Activated naive CD4-positive, alpha-beta T cell treated with anti-CD3 and anti-CD28 coated beads, Interleukin-2, amount 50 U/mL, for 72 hours (primary cell): ENCODE measurements at regions not wholly inside any gene's neighbourhood (a gene's known extent, or its start where the extent isn't known, plus 50 kb on each side); places are given as distances from the start of the nearest gene placed in this dataset.

Source experiments
- ATAC-seq, 2 donors: fragments of 150-1000 bp; cut with Tn5 transposase; 2 replicates each; pipeline ENCODE4 v1.10.0; 2021; ENCODE audit warnings: mild to moderate bottlenecking in 2 of 2, moderate library complexity in 2 of 2
- DNase-seq, 2 donors: peaks; one replicate each; pipeline ENCODE4 v3.0.0; 2021 to 2022; ENCODE audit warnings: low spot score in 2 of 2
- H3K27ac Mint-ChIP-seq, 2 donors: one replicate each; pipeline ENCODE4 v1.8.0; 2022; ENCODE audit warnings: mild to moderate bottlenecking in 2 of 2, mixed read lengths in 2 of 2
- H3K36me3 Mint-ChIP-seq, 2 donors: one replicate each; pipeline ENCODE4 v1.8.0; 2022; ENCODE audit warnings: mixed read lengths in 2 of 2
- H3K9me3 Mint-ChIP-seq, 2 donors: one replicate each; pipeline ENCODE4 v1.8.0; 2022; ENCODE audit warnings: mixed read lengths in 2 of 2

DNA sequence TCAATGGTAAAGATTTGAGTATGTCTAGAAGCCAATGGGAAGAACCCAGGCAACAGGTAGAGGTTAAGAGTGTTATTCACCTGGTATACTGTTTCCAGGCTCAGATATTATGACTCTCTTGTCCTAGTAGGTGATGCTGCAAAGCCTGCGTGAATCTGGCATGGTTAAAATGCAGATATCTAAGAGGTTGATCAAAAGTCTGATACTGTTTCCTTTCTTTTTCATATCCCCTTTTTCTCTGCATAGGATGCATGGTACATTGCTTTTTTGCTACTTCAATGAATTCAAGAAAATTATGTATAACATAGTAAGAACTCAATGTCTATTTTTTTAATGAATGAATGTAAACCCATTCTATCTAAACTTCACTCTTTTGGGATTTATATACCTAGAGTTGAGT lies 284.3 kb upstream of the KHDRBS2 start:
- DNase-seq, result no peak
- H3K9me3 Mint-ChIP-seq, result peaks cover 12 to 17% of the 10 kb centered on the region in 2 donors
- no peaks in the 10 kb centered on the region for H3K36me3 Mint-ChIP-seq
- H3K27ac Mint-ChIP-seq, result no peak overlapping the region
- no peak for ATAC-seq

GRCh38 chr6:62541502-62541901 lies 255.5 kb upstream of the KHDRBS2 start:
- ATAC-seq (no peak), DNase-seq (no peak)
- Mint-ChIP-seq H3K9me3 (peaks cover 11 to 23% of the 10 kb centered on the region in 2 donors), H3K27ac (no peak overlapping the region), H3K36me3 (no peaks in the 10 kb centered on the region)

DNA sequence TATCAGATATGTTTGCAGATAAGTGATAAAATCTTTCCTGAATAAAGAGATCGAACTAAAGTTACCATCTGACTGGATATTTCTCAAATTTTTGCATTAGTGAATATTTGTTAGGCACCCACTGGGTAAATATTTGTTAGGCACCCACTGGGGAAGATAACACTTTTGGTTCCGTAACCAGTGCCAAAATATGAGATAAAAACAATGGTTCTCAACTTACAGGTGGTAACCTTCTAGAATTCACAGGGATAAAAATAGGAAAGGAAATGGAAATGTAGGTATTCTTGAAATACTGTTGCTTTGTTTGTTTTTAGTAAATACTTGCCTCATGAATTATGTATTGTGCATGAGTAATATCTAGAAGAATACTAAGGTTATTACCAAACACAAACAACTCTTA lies 245.0 kb upstream of the KHDRBS2 start:
- H3K36me3 Mint-ChIP-seq, result no peaks in the 10 kb centered on the region
- peaks cover 13 to 17% of the 10 kb centered on the region in 2 donors for H3K9me3 Mint-ChIP-seq
- DNase-seq (no peak), ATAC-seq (no peak)
- no peak overlapping the region for H3K27ac Mint-ChIP-seq

DNA sequence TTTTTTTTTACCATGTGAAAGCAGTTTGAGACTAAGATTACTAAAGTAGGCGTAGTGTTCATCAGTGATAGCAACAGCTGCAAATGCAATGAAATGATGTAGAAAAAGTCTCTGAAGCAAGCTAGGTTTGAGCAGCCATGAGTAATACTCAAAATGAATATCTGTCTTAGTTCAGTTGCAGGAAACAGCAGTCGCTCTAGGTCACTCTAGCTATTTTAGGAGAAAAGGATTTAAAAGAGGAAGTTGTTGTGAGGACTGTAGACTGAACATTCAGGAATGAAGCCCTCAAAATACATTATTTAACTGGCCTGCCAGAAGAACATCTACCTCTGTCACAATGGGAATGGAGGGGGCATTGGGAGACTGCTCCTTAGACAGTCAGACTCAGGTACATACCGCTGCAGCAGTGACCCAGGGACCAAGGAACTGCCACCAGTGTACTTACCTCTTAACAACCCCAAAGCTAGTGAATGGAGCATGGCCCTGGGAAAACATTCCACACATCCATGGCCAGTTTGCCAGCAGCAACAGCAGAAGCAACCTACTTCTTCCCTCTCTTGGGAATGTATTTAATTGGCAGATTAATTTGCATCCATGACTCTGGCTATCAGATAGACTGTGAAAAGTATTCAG lies 243.0 kb upstream of the KHDRBS2 start:
- ATAC-seq, result no peak
- no peaks in the 10 kb centered on the region for H3K36me3 Mint-ChIP-seq
- DNase-seq, result no peak
- peaks cover 18 to 24% of the 10 kb centered on the region in 2 donors for H3K9me3 Mint-ChIP-seq
- no peak overlapping the region for H3K27ac Mint-ChIP-seq

DNA sequence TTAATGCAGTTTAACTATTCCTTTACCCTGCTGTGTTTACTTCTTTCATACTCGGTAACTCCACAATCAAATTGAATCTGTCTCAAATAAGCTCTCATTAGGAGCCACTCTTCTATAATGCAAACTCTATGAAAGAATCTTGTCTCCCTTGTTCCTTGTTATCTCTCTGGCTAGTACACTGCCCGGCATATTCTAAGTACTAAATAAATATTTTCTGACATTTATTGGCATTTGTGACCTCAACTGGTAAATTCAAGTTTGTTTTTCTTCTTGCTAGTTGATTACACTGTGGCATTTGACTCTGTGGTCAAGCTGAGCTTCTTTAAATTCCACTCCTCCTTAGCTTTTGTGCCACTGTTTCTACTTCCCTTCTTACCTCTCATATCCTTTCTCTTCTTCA lies 237.6 kb upstream of the KHDRBS2 start:
- no peaks in the 10 kb centered on the region for H3K36me3 Mint-ChIP-seq
- ATAC-seq, result no peak
- DNase-seq, result no peak
- H3K9me3 Mint-ChIP-seq, result peaks cover 20 to 33% of the 10 kb centered on the region in 2 donors
- H3K27ac Mint-ChIP-seq, result no peak overlapping the region

- DNase-seq (no peak), ATAC-seq (no peak)
- H3K36me3 Mint-ChIP-seq, result no peaks in the 10 kb centered on the region
- peaks cover 15 to 18% of the 10 kb centered on the region in 2 donors for H3K9me3 Mint-ChIP-seq
- no peak overlapping the region for H3K27ac Mint-ChIP-seq
Measured at GRCh38 chr6:62519574-62519973, 233.5 kb upstream of the KHDRBS2 start.

GRCh38 chr6:62516291-62517141 lies 230.5 kb upstream of the KHDRBS2 start:
- DNase-seq, result no peak
- H3K9me3 Mint-ChIP-seq, result peaks cover 8% of the 10 kb centered on the region in 2 donors
- no peak overlapping the region for H3K27ac Mint-ChIP-seq
- H3K36me3 Mint-ChIP-seq, result no peaks in the 10 kb centered on the region
- ATAC-seq, result no peak

DNA sequence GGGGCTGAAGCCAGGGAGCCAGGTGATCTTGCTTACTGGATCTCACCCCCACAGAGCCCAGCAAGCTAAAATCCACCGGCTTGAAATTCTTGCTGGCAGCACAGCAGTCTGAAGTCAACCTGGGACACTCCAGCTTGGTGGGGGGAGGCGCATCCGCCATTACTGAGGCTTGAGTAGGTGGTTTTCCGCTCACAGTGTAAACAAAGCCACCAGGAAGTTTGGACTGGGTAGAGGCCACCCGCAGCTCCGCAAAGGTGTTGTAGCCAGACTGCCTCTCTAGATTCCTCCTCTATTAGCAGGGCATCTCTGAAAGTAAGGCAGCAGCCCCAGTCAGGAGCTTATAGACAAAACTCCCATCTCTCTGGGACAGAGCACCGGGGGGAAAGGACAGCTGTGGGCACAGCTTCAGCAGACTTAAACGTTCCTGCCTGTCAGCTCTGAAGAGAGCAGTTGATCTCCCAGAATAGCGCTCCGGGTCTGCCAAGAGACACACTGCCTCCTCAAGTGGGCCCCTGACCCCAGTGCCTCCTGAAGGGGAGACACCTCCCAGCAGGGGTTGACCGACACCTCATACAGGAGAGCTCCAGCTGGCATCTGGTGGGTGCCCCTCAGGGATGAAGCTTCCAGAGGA lies 206.3 kb upstream of the KHDRBS2 start:
- Mint-ChIP-seq H3K9me3 (peaks cover 23% of the 10 kb centered on the region in 2 donors), H3K27ac (no peak overlapping the region), H3K36me3 (peaks cover 0 to 5% of the 10 kb centered on the region in 2 donors)
- ATAC-seq, result no peak
- no peak for DNase-seq

DNA sequence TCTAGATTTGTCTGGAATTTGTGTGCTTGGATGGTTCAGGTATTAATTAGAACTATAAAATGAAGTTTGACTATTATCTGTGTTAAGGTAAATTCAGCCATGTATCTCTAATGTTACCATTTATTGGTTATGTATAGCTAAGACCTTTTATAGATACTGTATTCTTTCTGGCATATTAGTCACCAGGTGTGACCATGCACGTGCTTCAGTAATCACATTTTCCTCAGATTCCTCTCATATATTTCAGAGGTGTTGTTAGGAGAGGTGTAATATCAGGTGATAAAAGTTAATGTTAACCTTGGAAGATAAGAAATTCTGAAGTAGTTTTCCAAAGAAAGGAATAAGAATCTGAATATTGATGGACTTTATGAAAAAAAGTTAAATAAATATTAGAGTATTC lies 194.5 kb upstream of the KHDRBS2 start:
- H3K36me3 Mint-ChIP-seq, result no peaks in the 10 kb centered on the region
- DNase-seq (no peak), ATAC-seq (no peak)
- peaks cover 0 to 7% of the 10 kb centered on the region in 2 donors for H3K9me3 Mint-ChIP-seq
- H3K27ac Mint-ChIP-seq, result no peak overlapping the region

DNA sequence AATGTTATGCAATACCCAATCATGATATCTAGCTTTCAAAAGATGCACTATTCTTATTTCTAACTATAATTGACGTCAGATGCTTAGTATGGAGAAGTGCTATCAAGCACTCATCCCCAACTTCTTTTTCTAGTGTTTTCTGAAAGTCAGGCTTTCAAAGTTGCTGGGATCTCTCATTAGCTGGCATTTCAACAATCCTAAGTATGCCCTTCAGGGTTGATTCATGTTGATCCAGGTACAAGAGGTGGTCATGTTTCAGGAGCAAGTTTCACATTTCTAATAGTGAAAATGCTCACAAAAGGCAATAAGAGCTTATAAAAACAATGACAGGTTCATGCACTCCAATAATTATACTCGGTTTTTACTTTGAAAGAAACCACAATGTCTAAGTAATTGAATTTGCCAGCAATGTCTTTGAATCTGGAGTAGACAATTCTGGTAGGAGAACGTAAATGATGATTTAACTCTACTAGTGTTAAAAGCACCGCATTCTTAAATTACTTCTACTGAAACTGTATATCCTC lies 193.7 kb upstream of the KHDRBS2 start:
- DNase-seq (no peak), ATAC-seq (no peak)
- Mint-ChIP-seq H3K27ac (no peak overlapping the region), H3K9me3 (peaks cover 0 to 7% of the 10 kb centered on the region in 2 donors), H3K36me3 (no peaks in the 10 kb centered on the region)

DNA sequence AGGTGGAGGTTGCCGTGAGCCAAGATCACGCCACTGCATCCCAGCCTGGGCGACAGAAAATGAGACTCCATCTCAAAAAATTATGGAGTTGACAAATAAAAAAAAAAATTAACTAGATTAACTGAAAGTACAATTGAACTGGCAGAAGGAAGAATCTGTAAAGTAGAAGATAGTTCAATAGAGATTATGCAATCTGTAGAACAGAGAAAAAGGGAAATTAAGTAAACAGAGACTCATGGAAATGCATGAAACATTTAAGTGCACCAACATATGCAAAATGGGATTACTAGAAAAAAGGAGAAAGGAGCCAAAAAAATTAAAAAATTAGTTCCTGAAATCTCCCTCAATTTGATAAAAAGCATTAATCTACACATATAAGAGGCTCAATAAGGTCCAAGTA lies 188.8 kb upstream of the KHDRBS2 start:
- DNase-seq (no peak), ATAC-seq (no peak)
- peaks cover 5 to 13% of the 10 kb centered on the region in 2 donors for H3K9me3 Mint-ChIP-seq
- no peak overlapping the region for H3K27ac Mint-ChIP-seq
- no peaks in the 10 kb centered on the region for H3K36me3 Mint-ChIP-seq

GRCh38 chr6:62466607-62467006 lies 180.6 kb upstream of the KHDRBS2 start:
- ATAC-seq, result no peak
- H3K9me3 Mint-ChIP-seq, result peaks cover 9 to 15% of the 10 kb centered on the region in 2 donors
- no peaks in the 10 kb centered on the region for H3K36me3 Mint-ChIP-seq
- no peak for DNase-seq
- H3K27ac Mint-ChIP-seq, result no peak overlapping the region

DNA sequence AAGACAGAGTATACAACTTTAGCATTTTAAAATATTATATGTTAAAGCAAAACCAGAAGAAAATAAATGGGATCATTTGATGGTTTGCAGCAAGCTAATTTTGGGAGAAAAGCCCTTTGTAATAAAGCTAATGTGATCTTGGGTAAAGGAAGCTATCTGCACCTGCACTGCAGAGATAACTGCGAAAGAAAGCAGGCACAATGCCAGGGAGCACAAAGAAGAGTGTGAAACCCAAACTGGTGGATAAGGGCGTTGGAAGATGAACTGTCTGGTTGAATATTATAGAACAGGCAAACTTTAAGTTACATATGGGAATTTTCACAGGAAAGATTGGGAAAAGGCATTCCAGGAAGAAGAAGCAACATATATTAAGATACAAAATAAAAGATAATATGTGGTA lies 179.2 kb upstream of the KHDRBS2 start:
- DNase-seq (no peak), ATAC-seq (no peak)
- Mint-ChIP-seq H3K9me3 (peaks cover 9 to 15% of the 10 kb centered on the region in 2 donors), H3K36me3 (no peaks in the 10 kb centered on the region), H3K27ac (no peak overlapping the region)

DNA sequence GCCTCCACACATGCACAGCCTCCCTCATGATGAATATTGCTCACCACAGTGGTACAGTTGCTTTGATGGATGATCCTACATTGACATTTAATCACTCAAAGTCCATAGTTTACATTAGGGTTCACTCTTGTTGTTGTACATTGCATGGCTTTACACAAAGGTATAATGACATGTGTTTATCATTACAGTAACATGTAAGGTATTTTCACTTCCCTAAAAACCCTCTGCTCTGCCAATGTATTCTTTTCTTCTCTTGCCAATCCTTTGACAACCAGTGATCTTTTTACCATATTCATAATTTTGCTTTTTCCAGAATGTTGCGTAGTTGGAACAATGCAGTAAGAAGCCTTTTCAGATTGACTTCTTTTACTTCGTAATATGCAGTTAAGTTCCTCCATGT lies 166.6 kb upstream of the KHDRBS2 start:
- Mint-ChIP-seq H3K9me3 (peaks cover 4 to 13% of the 10 kb centered on the region in 2 donors), H3K36me3 (no peaks in the 10 kb centered on the region), H3K27ac (no peak overlapping the region)
- DNase-seq, result no peak
- no peak for ATAC-seq

GRCh38 chr6:62446647-62447316 lies 160.8 kb upstream of the KHDRBS2 start:
- no peaks in the 10 kb centered on the region for H3K36me3 Mint-ChIP-seq
- DNase-seq, result no peak
- ATAC-seq, result no peak
- no peak overlapping the region for H3K27ac Mint-ChIP-seq
- H3K9me3 Mint-ChIP-seq, result peaks cover 26 to 28% of the 10 kb centered on the region in 2 donors

DNA sequence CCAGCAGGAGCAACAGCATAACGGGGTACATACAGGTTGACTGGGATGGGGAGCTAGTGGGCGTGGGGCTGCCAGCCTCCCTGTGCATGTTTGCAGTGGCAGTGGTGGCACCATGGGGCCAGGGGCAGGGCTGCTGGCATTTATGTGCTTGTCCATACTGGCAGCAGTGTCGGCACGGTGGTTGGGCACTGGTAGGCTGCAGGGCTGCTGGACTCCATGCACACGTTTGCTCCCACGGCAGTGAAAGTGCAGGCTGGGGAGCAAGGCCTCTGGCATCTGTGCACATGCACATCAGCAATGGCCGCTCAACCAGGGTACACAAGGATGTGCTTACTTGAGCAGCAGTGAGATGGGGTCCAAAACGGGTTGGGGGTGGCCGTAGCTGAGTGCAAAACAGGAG lies 159.5 kb upstream of the KHDRBS2 start:
- no peaks in the 10 kb centered on the region for H3K36me3 Mint-ChIP-seq
- no peak for DNase-seq

GRCh38 chr6:62441182-62441581 lies 155.2 kb upstream of the KHDRBS2 start:
- DNase-seq (no peak), ATAC-seq (no peak)
- no peak overlapping the region for H3K27ac Mint-ChIP-seq
- peaks cover 46 to 47% of the 10 kb centered on the region in 2 donors for H3K9me3 Mint-ChIP-seq
- no peaks in the 10 kb centered on the region for H3K36me3 Mint-ChIP-seq

More for the DNA sequence above, 159.5 kb upstream of the KHDRBS2 start:
- no peak for ATAC-seq
- H3K27ac Mint-ChIP-seq, result no peak overlapping the region
- H3K9me3 Mint-ChIP-seq, result peaks cover 29 to 32% of the 10 kb centered on the region in 2 donors
